HEK293T (cell line): ENCODE measurements at regions not wholly inside any gene's neighbourhood (a gene's known extent, or its start where the extent isn't known, plus 50 kb on each side); places are given as distances from the start of the nearest gene placed in this dataset.
A peak's percentile ranks its signal among the peaks of the same experiment; 100 is the strongest.

Source experiments
- CTCF ChIA-PET: fragments of 350-600 bp; formaldehyde crosslinking; extraction: SDS; loops from one replicate; lab custom pipeline; 2021; ENCODE audit warnings: antibody characterized with exemption, inconsistent platforms; lab: Yijun Ruan, JAX
- POLR2A ChIA-PET: fragments of 350-600 bp; formaldehyde crosslinking; extraction: SDS; loops from one replicate; lab custom pipeline; 2020; ENCODE audit warnings: antibody characterized with exemption, inconsistent platforms; lab: Yijun Ruan, JAX
- DNase-seq: peaks from one replicate; pipeline ENCODE4 v3.0.0; 2012; ENCODE audit warnings: mixed read lengths; ENCODE audit errors: extremely low spot score
- ARNT ChIP-seq: fragments of 450-650 bp; IDR thresholded peaks from 2 replicates; pipeline ENCODE4 v1.6.1; 2017; ENCODE audit warnings: mild to moderate bottlenecking
- BHLHE40 ChIP-seq: fragments of 450-650 bp; IDR thresholded peaks from 2 replicates; pipeline ENCODE4 v1.6.1; 2016; ENCODE audit warnings: mild to moderate bottlenecking, moderate library complexity, borderline replicate concordance
- CTBP1 ChIP-seq: fragments of 450-650 bp; IDR thresholded peaks from 2 replicates; pipeline ENCODE4 v1.6.1; 2016; ENCODE audit warnings: borderline replicate concordance
- ELF4 ChIP-seq: fragments of 450-650 bp; IDR thresholded peaks from 2 replicates; pipeline ENCODE4 v1.6.1; 2017; ENCODE audit warnings: antibody characterized with exemption
- FOXA1 ChIP-seq: fragments of 450-650 bp; IDR thresholded peaks from 2 replicates; pipeline ENCODE4 v1.6.1; 2016; ENCODE audit warnings: mild to moderate bottlenecking
- FOXK2 ChIP-seq: fragments of 450-650 bp; IDR thresholded peaks from 2 replicates; pipeline ENCODE4 v1.6.1; 2016; ENCODE audit warnings: mild to moderate bottlenecking
- FOXM1 ChIP-seq: fragments of 450-650 bp; IDR thresholded peaks from 2 replicates; pipeline ENCODE4 v1.6.1; 2017; ENCODE audit warnings: mild to moderate bottlenecking, borderline replicate concordance
- HDGF ChIP-seq: fragments of 450-650 bp; IDR thresholded peaks from 2 replicates; pipeline ENCODE4 v1.6.1; 2017; ENCODE audit warnings: antibody characterized with exemption, borderline replicate concordance
- L3MBTL2 ChIP-seq: fragments of 450-650 bp; conservative IDR thresholded peaks from 2 replicates; pipeline ENCODE4 v1.6.1; 2016; ENCODE audit warnings: mild to moderate bottlenecking
- LEF1 ChIP-seq: fragments of 450-650 bp; IDR thresholded peaks from 2 replicates; pipeline ENCODE4 v1.6.1; 2017; ENCODE audit warnings: mild to moderate bottlenecking, borderline replicate concordance
- NFRKB ChIP-seq: fragments of 450-650 bp; IDR thresholded peaks from 2 replicates; pipeline ENCODE4 v1.6.1; 2016; ENCODE audit warnings: mild to moderate bottlenecking, moderate library complexity
- SP1 ChIP-seq: fragments of 450-650 bp; IDR thresholded peaks from 2 replicates; pipeline ENCODE4 v1.6.1; 2017
- SUZ12 ChIP-seq: fragments of 450-650 bp; IDR thresholded peaks from 2 replicates; pipeline ENCODE4 v1.6.1; 2016; ENCODE audit warnings: mild to moderate bottlenecking
- TARDBP ChIP-seq: fragments of 450-650 bp; IDR thresholded peaks from 2 replicates; pipeline ENCODE4 v1.6.1; 2016
- ZNF384 ChIP-seq: fragments of 450-650 bp; IDR thresholded peaks from 2 replicates; pipeline ENCODE4 v1.6.1; 2016
- TF ChIP-seq, protein P1 (sequence below): fragments of 450-650 bp; IDR thresholded peaks from 2 replicates; pipeline ENCODE4 v1.6.1; 2016

DNA sequence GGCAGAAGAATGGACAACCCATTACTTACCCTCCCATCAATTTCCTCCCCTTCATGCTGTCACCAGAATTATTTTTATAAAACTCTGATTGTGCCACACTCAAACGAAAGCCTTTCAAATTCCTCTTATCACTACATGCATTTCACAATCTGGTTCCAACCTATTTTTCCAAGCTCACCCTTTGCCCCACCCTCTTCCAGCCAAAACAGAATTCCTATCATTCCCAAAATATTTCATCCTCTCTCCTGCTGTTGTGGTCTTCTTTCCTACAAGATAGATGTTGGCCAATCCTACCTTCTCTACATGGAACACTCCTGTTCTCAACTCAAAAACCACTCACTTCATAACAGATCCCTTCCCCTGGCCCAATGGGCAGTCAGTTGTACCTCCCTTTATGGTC is 111.5 kb downstream of the ELAPOR2 start:
- TF ChIP-seq, protein P1, sequence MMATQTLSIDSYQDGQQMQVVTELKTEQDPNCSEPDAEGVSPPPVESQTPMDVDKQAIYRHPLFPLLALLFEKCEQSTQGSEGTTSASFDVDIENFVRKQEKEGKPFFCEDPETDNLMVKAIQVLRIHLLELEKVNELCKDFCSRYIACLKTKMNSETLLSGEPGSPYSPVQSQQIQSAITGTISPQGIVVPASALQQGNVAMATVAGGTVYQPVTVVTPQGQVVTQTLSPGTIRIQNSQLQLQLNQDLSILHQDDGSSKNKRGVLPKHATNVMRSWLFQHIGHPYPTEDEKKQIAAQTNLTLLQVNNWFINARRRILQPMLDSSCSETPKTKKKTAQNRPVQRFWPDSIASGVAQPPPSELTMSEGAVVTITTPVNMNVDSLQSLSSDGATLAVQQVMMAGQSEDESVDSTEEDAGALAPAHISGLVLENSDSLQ: no peak
- TF ChIP-seq CTBP1 (no peak), BHLHE40 (no peak), SP1 (no peak), TARDBP (no peak), LEF1 (no peak), FOXA1 (no peak), L3MBTL2 (no peak), ELF4 (no peak), FOXM1 (no peak), SUZ12 (no peak), HDGF (no peak), ZNF384 (no peak), ARNT (no peak), FOXK2 (no peak), NFRKB (no peak)
- DNase-seq: no peak
- ChIA-PET POLR2A (interaction anchor here (1.2 kb wide), 1 partner anchor 204 kb away, joined by 3 read pairs; the partner anchor contains the start of gene DMTF1), CTCF (no interaction called here)

DNA sequence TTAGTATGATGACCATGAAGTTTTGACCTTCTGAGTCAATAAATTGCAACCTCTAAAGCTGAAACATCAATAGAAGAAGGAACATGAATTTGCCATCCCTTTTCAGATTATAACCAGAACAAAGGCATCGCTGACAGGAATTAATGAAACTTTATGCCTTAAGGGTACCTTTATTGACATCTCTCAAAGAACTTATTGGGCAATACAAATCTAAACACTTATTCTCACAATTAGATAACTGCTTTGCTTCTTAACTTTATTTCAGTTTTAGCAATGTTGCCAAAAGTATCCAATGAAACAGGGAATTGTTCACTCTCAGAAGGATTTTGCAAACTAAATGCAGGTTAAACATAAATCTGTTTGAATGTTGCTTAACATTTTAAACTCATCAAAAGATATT is 116.0 kb downstream of the ELAPOR2 start:
- POLR2A ChIA-PET: interaction anchor here (1.8 kb wide), 1 partner anchor 209 kb away, joined by 8 read pairs; the partner anchor contains the start of gene DMTF1
- DNase-seq: no peak
- no peak for TF ChIP-seq FOXA1
- TF ChIP-seq HDGF: no peak
- TF ChIP-seq ZNF384: no peak
- TF ChIP-seq SP1: no peak
- no peak for TF ChIP-seq FOXK2
- TF ChIP-seq ELF4: no peak
- no peak for TF ChIP-seq L3MBTL2
- TF ChIP-seq, protein P1: no peak
- no peak for TF ChIP-seq TARDBP
- CTCF ChIA-PET: interaction anchor here (0.6 kb wide), 1 partner anchor 241 kb away, joined by 5 read pairs; no protein-coding TSS in a partner anchor

DNA sequence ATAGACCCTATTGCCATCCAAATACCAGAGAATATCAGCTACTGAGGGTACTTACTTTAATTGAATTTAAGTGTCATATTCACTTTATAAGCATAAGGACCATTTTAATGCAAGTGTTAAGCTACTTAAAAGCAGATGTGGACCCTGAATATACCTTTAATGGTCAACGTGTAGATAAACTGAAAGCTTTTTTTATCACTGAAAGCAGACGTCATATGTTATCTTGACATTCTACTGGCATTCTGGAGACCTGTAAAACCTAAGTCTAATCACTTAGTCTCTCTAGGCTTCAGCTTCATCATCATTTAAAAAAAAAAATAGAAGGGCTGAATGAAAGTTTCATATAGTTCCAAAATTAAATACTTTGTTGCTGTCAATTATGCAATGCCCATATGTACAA is 116.5 kb downstream of the ELAPOR2 start:
- ChIA-PET CTCF (no interaction called here), POLR2A (interaction anchor here (1.8 kb wide), 1 partner anchor 209 kb away, joined by 8 read pairs; the partner anchor contains the start of gene DMTF1)
- DNase-seq: no peak
- no peak for TF ChIP-seq BHLHE40
- TF ChIP-seq ZNF384: peak; percentile 49; the same call in 1 of the 2 replicates

DNA sequence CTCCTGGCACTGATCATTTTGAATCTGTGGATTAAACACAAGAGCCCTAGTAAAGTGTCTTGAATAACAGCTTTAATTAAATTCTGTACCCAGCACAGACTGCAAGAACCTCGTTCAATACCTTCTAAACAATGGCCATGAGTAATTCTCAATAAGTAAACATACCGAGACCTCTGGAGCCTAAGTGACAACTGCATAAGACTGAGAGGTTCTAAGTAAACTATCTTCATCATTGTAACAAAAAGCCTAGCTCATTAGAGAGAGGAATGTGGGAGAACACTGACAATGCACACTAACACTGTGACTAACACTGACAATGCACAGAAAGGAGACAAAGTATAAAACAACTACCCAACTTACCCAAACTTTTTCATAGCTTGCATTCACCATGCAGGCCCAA is 117.4 kb downstream of the ELAPOR2 start:
- ChIA-PET POLR2A (interaction anchor here (1.0 to 1.8 kb wide), 3 partner anchors 117 to 210 kb away, joined by 3 to 8 read pairs (median 3); partner anchors contain the start of genes DMTF1 and ELAPOR2), CTCF (interaction anchor here (0.9 to 1.0 kb wide), 2 partner anchors 187 to 207 kb away, joined by 3 to 4 read pairs; no protein-coding TSS in a partner anchor)
- TF ChIP-seq SUZ12 (no peak), BHLHE40 (no peak), L3MBTL2 (no peak), FOXM1 (no peak), FOXA1 (no peak), SP1 (no peak), ARNT (no peak), ZNF384 (no peak), TARDBP (no peak), FOXK2 (no peak), CTBP1 (no peak), NFRKB (no peak), ELF4 (no peak), LEF1 (no peak), HDGF (no peak)
- TF ChIP-seq, protein P1: no peak
- DNase-seq: no peak

DNA sequence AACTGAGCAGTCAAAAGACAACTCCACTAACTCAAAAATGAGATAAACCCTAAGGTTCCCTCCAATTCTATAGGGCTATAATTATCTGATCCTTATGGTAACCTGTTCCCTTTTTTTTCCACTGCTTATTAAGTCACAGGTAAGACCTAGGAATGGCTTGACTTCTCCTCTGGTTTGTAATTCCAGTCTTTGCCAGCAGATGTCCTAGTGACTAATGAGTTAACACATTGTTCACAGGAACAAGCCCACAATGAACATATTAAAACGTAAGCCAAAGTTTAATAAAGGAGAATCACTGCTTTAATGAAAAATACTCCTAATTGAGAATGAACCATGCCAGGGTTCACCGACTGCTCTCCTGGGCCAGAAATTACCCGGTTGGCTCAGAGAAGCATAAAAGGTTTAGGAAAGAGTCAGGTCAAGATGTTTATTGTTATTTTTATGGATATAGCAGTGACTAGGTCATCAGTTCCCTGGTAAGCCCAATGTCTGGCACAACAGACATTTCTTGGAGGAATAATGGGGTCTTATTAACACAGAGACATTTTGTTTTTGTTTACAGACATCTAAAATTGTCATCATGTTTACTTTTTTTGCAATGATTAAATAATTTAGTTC is 120.1 kb downstream of the ELAPOR2 start:
- POLR2A ChIA-PET: no interaction called here
- TF ChIP-seq L3MBTL2 (no peak), LEF1 (no peak), ARNT (no peak), FOXK2 (no peak), TARDBP (no peak), FOXM1 (no peak), NFRKB (no peak), FOXA1 (no peak), HDGF (no peak), SUZ12 (no peak), CTBP1 (no peak)
- TF ChIP-seq, protein P1: no peak
- DNase-seq: peak; percentile 40
- CTCF ChIA-PET: no interaction called here
